ENCODE measurements at regions not wholly inside any gene's neighbourhood (a gene's known extent, or its start where the extent isn't known, plus 50 kb on each side); places are given as distances from the start of the nearest gene placed in this dataset.

DNA sequence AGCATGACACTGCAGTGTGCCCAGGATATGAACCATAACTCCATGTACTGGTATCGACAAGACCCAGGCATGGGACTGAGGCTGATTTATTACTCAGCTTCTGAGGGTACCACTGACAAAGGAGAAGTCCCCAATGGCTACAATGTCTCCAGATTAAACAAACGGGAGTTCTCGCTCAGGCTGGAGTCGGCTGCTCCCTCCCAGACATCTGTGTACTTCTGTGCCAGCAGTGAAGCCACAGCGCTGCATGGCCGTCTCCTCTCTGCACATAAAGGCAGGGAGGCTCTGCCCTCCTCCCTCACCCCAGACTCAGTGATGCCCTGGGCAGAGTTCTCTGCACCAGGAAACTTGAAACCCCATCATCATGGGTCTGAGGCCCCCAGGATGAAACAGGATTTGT, 70.7 kb upstream of the PRSS58 start:
- DNase-seq: no peak
- H3K27me3 ChIP-seq (ENCODE audit: control insufficient read depth, insufficient read depth, low read length): no peaks in the 10 kb centered on the region
- H3K9me3 ChIP-seq (replicated peaks; ENCODE audit: control insufficient read depth, low read depth, low read length): no peaks in the 10 kb centered on the region
- H3K4me1 ChIP-seq (ENCODE audit: control insufficient read depth, insufficient read depth, low read length): no peaks in the 10 kb centered on the region
- H3K4me3 ChIP-seq (ENCODE audit: low read length): no peak overlapping the region
- WGBS (ENCODE audit: insufficient coverage): 49% methylated on average over 5 of the region's 6 CpGs
- H3K27ac ChIP-seq (ENCODE audit: low read length): no peak overlapping the region
- H3K36me3 ChIP-seq (ENCODE audit: control insufficient read depth, insufficient read depth, low read length): no peaks in the 10 kb centered on the region

DNA sequence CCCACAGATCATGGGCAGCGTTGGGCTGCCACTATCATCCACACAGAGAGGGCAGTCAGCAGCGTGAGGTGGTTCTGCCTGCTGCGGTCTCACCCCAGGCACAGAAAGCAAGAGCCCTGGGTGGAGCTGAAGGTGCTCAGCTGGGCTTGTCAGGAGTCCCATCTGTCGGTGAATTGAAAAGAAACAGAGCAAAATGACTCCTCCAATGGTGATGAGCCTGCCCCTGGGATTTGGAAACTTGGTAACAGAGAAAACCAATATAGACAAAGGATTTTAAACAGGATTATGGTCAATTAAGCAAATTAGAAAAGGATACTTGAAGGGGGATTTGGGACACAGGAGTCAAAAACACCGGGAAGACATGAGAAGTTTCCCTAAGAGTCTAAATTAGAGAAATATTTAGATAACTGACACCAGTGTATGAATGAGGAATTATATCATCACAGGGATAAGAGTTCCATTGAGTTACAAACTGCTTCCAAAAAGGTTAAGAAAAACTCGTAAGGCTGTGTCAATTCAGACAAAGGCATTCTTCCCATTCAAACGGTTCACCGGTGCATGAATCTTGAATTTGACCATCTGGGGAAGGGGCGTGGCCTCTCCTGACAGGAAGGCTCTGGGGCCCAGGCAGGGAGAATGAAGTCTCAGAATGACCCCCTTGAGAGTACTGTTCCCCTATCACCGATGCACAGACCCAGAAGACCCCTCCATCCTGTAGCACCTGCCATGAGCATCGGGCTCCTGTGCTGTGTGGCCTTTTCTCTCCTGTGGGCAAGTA, 70.0 kb upstream of the PRSS58 start:
- no peak overlapping the region for H3K4me3 ChIP-seq (ENCODE audit: low read length)
- 60% methylated on average over 7 of the region's 11 CpGs for WGBS (ENCODE audit: insufficient coverage)
- H3K27me3 ChIP-seq (ENCODE audit: control insufficient read depth, insufficient read depth, low read length): no peaks in the 10 kb centered on the region
- no peak overlapping the region for H3K27ac ChIP-seq (ENCODE audit: low read length)
- no peaks in the 10 kb centered on the region for H3K4me1 ChIP-seq (ENCODE audit: control insufficient read depth, insufficient read depth, low read length)
- H3K9me3 ChIP-seq (replicated peaks; ENCODE audit: control insufficient read depth, low read depth, low read length): no peaks in the 10 kb centered on the region
- DNase-seq: no peak
- no peaks in the 10 kb centered on the region for H3K36me3 ChIP-seq (ENCODE audit: control insufficient read depth, insufficient read depth, low read length)

- 10% methylated on average over 4 of the region's 4 CpGs for WGBS (ENCODE audit: insufficient coverage)
- DNase-seq: no peak
These were observed 65.8 kb upstream of the PRSS58 start for GRCh38 chr7:142323706-142324105.

DNA sequence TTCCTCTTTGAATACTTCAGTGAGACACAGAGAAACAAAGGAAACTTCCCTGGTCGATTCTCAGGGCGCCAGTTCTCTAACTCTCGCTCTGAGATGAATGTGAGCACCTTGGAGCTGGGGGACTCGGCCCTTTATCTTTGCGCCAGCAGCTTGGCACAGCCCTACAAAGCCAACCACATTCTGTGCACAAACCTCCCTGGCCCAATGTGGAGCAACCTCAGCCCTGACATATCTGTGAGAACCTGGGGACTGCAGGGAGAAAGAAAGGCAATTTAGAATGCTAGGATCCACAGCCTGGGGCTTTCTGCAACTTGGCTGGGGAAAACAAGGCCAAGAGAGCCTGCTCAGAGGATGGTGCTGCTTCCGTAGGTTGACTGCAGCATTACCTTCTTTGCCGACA, 63.5 kb upstream of the PRSS58 start:
- H3K27ac ChIP-seq (ENCODE audit: low read length): no peak overlapping the region
- no peaks in the 10 kb centered on the region for H3K27me3 ChIP-seq (ENCODE audit: control insufficient read depth, insufficient read depth, low read length)
- H3K4me1 ChIP-seq (ENCODE audit: control insufficient read depth, insufficient read depth, low read length): no peaks in the 10 kb centered on the region
- H3K36me3 ChIP-seq (ENCODE audit: control insufficient read depth, insufficient read depth, low read length): no peaks in the 10 kb centered on the region
- H3K9me3 ChIP-seq (replicated peaks; ENCODE audit: control insufficient read depth, low read depth, low read length): no peaks in the 10 kb centered on the region
- no peak for DNase-seq
- WGBS (ENCODE audit: insufficient coverage): 70% methylated on average over 6 of the region's 7 CpGs
- H3K4me3 ChIP-seq (ENCODE audit: low read length): no peak overlapping the region

More at GRCh38 chr7:142323706-142324105, 65.8 kb upstream of the PRSS58 start:
- no peaks in the 10 kb centered on the region for H3K4me1 ChIP-seq (ENCODE audit: control insufficient read depth, insufficient read depth, low read length)
- no peaks in the 10 kb centered on the region for H3K36me3 ChIP-seq (ENCODE audit: control insufficient read depth, insufficient read depth, low read length)
- no peaks in the 10 kb centered on the region for H3K27me3 ChIP-seq (ENCODE audit: control insufficient read depth, insufficient read depth, low read length)
- H3K27ac ChIP-seq (ENCODE audit: low read length): no peak overlapping the region
- H3K9me3 ChIP-seq (replicated peaks; ENCODE audit: control insufficient read depth, low read depth, low read length): no peaks in the 10 kb centered on the region
- no peak overlapping the region for H3K4me3 ChIP-seq (ENCODE audit: low read length)

GRCh38 chr7:142320883-142321282, 63.0 kb upstream of the PRSS58 start:
- no peaks in the 10 kb centered on the region for H3K36me3 ChIP-seq (ENCODE audit: control insufficient read depth, insufficient read depth, low read length)

DNA sequence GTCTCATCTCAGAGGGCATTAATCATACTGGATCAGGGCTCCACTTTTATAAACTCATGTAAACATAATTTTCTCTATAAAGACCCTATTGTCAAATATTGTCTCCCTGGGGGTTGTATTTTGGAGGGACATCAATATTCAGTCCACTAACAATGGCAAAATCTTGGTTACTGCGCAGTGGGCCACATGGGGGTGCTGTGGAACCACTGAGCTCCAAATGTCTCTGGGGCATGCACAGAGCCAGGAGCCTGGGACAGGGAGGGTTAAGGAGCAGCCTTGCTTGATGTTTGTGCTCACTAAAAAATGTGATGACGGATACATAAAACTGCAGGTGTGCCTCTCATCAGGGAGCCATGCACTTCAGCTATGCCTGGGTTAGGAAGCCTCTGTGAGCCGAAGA, 62.1 kb upstream of the PRSS58 start:
- Histone ChIP-seq H3K27ac (ENCODE audit: low read length) (no peak overlapping the region), H3K27me3 (ENCODE audit: control insufficient read depth, insufficient read depth, low read length) (no peaks in the 10 kb centered on the region), H3K4me3 (ENCODE audit: low read length) (no peak overlapping the region), H3K36me3 (ENCODE audit: control insufficient read depth, insufficient read depth, low read length) (no peaks in the 10 kb centered on the region), H3K4me1 (ENCODE audit: control insufficient read depth, insufficient read depth, low read length) (no peaks in the 10 kb centered on the region), H3K9me3 (replicated peaks; ENCODE audit: control insufficient read depth, low read depth, low read length) (no peaks in the 10 kb centered on the region)
- no peak for DNase-seq
- WGBS (ENCODE audit: insufficient coverage): 9% methylated on average over 2 of the region's 3 CpGs

More at GRCh38 chr7:142320883-142321282, 63.0 kb upstream of the PRSS58 start:
- no peak overlapping the region for H3K27ac ChIP-seq (ENCODE audit: low read length)
- 100% methylated on average over 1 of the region's 2 CpGs for WGBS (ENCODE audit: insufficient coverage)
- H3K4me3 ChIP-seq (ENCODE audit: low read length): no peak overlapping the region
- H3K4me1 ChIP-seq (ENCODE audit: control insufficient read depth, insufficient read depth, low read length): no peaks in the 10 kb centered on the region
- no peak for DNase-seq
- H3K27me3 ChIP-seq (ENCODE audit: control insufficient read depth, insufficient read depth, low read length): no peaks in the 10 kb centered on the region
- no peaks in the 10 kb centered on the region for H3K9me3 ChIP-seq (replicated peaks; ENCODE audit: control insufficient read depth, low read depth, low read length)

GRCh38 chr7:142314281-142314680, 56.4 kb upstream of the PRSS58 start:
- H3K36me3 ChIP-seq (ENCODE audit: control insufficient read depth, insufficient read depth, low read length): no peaks in the 10 kb centered on the region

DNA sequence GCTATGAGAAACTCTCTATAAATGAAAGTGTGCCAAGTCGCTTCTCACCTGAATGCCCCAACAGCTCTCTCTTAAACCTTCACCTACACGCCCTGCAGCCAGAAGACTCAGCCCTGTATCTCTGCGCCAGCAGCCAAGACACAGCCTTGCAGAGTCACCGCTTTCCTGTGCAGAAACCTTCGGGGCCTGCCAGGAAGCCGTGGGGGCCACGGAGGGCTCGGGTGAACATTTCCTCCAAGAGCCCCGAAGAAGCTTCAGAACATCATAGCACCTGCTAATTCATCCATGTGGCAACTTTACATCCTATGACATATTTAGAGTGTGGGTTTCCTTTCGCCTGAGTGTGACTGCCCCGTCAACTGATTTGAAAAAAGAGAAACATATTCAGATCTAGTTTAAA, 55.7 kb upstream of the PRSS58 start:
- Histone ChIP-seq H3K27me3 (ENCODE audit: control insufficient read depth, insufficient read depth, low read length) (no peaks in the 10 kb centered on the region), H3K36me3 (ENCODE audit: control insufficient read depth, insufficient read depth, low read length) (no peaks in the 10 kb centered on the region), H3K9me3 (replicated peaks; ENCODE audit: control insufficient read depth, low read depth, low read length) (no peaks in the 10 kb centered on the region), H3K4me1 (ENCODE audit: control insufficient read depth, insufficient read depth, low read length) (no peaks in the 10 kb centered on the region), H3K4me3 (ENCODE audit: low read length) (no peak overlapping the region), H3K27ac (ENCODE audit: low read length) (no peak overlapping the region)
- no peak for DNase-seq
- 69% methylated on average over 4 of the region's 11 CpGs for WGBS (ENCODE audit: insufficient coverage)

More at GRCh38 chr7:142314281-142314680, 56.4 kb upstream of the PRSS58 start:
- Histone ChIP-seq H3K27ac (ENCODE audit: low read length) (no peak overlapping the region), H3K4me1 (ENCODE audit: control insufficient read depth, insufficient read depth, low read length) (no peaks in the 10 kb centered on the region), H3K27me3 (ENCODE audit: control insufficient read depth, insufficient read depth, low read length) (no peaks in the 10 kb centered on the region), H3K9me3 (replicated peaks; ENCODE audit: control insufficient read depth, low read depth, low read length) (no peaks in the 10 kb centered on the region), H3K4me3 (ENCODE audit: low read length) (no peak overlapping the region)
- DNase-seq: no peak

- no CpG with 5 or more reads among the region's 3 CpGs for WGBS (ENCODE audit: insufficient coverage)
- no peaks in the 10 kb centered on the region for H3K9me3 ChIP-seq (replicated peaks; ENCODE audit: control insufficient read depth, low read depth, low read length)
- no peak overlapping the region for H3K27ac ChIP-seq (ENCODE audit: low read length)
- H3K27me3 ChIP-seq (ENCODE audit: control insufficient read depth, insufficient read depth, low read length): no peaks in the 10 kb centered on the region
- no peaks in the 10 kb centered on the region for H3K36me3 ChIP-seq (ENCODE audit: control insufficient read depth, insufficient read depth, low read length)
- no peak for DNase-seq
- no peak overlapping the region for H3K4me3 ChIP-seq (ENCODE audit: low read length)
- H3K4me1 ChIP-seq (ENCODE audit: control insufficient read depth, insufficient read depth, low read length): no peaks in the 10 kb centered on the region
These were observed 54.0 kb upstream of the PRSS58 start for GRCh38 chr7:142311876-142312275.

- no peaks in the 10 kb centered on the region for H3K27me3 ChIP-seq (ENCODE audit: control insufficient read depth, insufficient read depth, low read length)
- WGBS (ENCODE audit: insufficient coverage): 50% methylated on average over 3 of the region's 3 CpGs
- H3K4me3 ChIP-seq (ENCODE audit: low read length): no peak overlapping the region
- H3K36me3 ChIP-seq (ENCODE audit: control insufficient read depth, insufficient read depth, low read length): no peaks in the 10 kb centered on the region
- H3K9me3 ChIP-seq (replicated peaks; ENCODE audit: control insufficient read depth, low read depth, low read length): no peaks in the 10 kb centered on the region
- no peaks in the 10 kb centered on the region for H3K4me1 ChIP-seq (ENCODE audit: control insufficient read depth, insufficient read depth, low read length)
- H3K27ac ChIP-seq (ENCODE audit: low read length): no peak overlapping the region
- DNase-seq: no peak
These were observed 51.1 kb upstream of the PRSS58 start for GRCh38 chr7:142308918-142309317.

- no peaks in the 10 kb centered on the region for H3K4me1 ChIP-seq (ENCODE audit: control insufficient read depth, insufficient read depth, low read length)
These were observed 50.5 kb upstream of the PRSS58 start for GRCh38 chr7:142308326-142308725.

More at GRCh38 chr7:142308326-142308725, 50.5 kb upstream of the PRSS58 start:
- Histone ChIP-seq H3K27me3 (ENCODE audit: control insufficient read depth, insufficient read depth, low read length) (no peaks in the 10 kb centered on the region), H3K4me3 (ENCODE audit: low read length) (no peak overlapping the region), H3K9me3 (replicated peaks; ENCODE audit: control insufficient read depth, low read depth, low read length) (no peaks in the 10 kb centered on the region), H3K27ac (ENCODE audit: low read length) (no peak overlapping the region), H3K36me3 (ENCODE audit: control insufficient read depth, insufficient read depth, low read length) (no peaks in the 10 kb centered on the region)
- 44% methylated on average over 4 of the region's 4 CpGs for WGBS (ENCODE audit: insufficient coverage)
- DNase-seq: no peak

All from muscle of leg (tissue), 3 donors.